ENCODE measurements at regions not wholly inside any gene's neighbourhood (a gene's known extent, or its start where the extent isn't known, plus 50 kb on each side); places are given as distances from the start of the nearest gene placed in this dataset.
"Not testable (repeated sequence)": the region's sequence is repeated elsewhere in the genome, so short reads cannot be mapped to it uniquely, and the experiment has no call there.

DNA sequence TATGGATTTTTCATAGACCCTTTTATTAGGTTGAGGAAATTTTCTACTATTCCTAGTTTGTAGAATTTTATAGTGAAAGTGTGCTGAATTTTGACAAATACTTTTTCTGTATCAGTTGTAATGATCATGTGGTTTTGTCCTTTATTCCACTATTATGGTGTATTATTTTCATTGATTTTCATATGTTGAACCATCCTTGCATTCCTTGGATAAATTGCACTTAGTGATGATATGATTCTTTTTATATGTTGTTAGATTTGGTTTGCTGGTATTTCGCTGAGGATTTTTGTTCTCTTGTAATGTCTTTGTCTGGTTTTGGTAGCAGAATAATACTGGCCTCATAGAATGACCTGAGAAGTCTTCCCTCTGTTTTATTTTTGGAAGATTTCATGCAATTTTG lies 140.6 kb upstream of the CDK6 start:
- DNase-seq (ENCODE audit: extremely low read depth, low read depth): no peak

DNA sequence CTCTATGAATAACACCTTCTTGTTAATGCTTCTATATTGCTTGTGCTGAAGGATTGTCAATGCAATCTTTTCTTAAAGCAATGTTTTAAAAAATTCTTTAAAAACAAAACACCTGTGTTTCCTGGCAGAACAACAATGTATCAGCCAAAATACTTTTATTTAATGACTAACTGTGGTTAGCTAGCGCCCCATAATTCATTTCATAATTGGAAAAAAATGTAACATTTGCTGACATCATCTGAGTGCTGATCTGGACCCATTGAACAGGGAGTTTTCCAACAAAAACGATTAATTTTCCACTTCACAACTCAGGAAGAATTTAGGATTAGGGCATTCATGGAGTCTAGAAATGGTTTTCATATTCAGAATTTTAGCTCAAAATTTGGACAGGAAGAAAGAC lies 137.6 kb upstream of the CDK6 start:
- DNase-seq (ENCODE audit: extremely low read depth, low read depth): no peak

DNA sequence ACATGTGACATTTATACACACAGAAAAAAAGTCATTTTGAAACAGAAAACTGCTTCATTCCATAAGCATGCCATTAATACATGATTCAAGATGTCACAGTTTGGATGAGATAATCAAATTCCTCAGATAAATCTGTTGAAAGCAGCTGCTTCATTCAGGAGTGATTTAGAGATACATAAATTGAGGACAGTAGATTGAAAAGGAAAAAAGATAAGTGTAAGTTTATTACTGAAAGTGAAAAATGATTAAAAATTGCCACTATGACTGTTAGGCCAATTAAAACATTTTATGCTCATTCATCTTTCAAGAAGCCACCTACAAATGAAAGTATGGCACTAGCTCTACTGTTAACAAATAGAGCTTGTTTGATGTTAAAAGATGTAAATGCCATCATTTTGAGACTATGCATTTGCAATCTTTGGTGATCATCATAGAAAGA lies 136.9 kb upstream of the CDK6 start:
- no peak for DNase-seq (ENCODE audit: extremely low read depth, low read depth)

DNA sequence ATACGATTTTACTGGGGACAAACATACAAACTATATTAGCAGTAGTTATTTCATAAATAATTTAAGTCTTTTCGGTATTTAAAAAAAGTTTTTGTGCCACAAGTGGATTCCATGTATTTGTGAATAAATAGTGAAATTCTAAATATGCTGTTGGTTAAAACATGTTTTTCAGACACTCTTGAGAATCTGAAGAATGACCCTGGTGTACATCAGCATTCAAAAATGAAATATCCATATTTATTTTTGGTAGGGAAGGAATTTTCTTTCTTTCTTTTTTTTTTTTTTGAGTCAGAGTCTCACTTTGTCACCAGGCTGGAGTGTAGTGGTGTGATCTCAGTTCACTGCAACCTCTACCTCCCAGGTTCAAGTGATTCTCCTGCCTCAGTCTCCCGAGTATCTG lies 136.1 kb upstream of the CDK6 start:
- DNase-seq (ENCODE audit: extremely low read depth, low read depth): no peak

DNA sequence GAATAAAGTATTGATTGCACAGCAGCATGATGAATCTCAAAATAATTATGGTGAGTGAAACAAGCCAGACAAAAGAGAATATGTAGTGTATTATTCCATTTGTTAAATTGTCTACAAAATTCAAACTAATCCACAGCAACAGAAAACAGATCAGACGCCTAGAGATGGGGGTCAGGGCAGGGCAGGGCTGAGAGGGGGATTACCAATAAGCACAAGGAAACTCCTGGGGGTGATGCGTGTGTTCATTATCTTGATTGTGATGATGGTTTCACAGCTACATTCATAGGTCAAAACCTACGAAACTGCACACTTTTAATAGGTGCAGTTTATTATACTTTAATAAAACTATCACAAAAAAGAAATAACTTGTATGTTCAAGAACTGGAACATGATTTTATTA lies 132.7 kb upstream of the CDK6 start:
- DNase-seq (ENCODE audit: extremely low read depth, low read depth): no peak

DNA sequence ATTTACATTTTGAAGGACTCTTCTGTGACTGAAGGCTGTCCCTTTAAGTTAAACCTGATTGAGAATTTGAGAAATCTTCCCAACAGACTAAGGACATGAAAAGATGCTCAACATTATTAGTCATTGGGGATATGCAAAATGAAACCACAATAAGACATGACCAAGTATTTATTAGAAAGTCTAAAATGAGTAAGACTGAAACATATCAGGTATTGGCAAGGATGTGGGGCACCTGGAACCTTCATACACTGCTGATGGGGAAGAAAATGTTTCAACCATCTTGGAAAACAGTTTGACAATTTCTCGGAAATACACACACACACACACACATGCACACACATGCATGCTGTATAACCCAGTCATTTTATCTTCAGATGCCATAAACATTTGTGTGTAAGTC lies 132.1 kb upstream of the CDK6 start:
- DNase-seq (ENCODE audit: extremely low read depth, low read depth): no peak

DNA sequence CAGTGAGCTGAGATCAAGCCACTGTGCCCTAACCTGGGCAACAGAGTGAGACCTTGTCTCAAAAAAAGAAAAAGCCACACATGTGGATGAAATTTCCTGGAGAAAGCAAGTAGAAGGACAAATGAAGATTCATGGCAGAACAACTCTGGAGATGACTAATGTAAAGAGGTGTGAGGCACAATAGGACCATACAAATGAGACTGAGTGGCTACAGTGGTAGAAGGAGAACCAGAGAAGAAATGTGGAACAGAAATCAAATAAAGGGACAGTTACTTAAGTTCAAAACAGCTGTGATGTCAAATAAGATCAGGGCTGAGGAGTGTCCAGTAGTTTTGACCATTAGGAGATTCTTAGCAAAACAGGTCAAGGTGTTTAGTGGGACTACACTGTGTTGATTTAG lies 130.9 kb upstream of the CDK6 start:
- no peak for DNase-seq (ENCODE audit: extremely low read depth, low read depth)

DNA sequence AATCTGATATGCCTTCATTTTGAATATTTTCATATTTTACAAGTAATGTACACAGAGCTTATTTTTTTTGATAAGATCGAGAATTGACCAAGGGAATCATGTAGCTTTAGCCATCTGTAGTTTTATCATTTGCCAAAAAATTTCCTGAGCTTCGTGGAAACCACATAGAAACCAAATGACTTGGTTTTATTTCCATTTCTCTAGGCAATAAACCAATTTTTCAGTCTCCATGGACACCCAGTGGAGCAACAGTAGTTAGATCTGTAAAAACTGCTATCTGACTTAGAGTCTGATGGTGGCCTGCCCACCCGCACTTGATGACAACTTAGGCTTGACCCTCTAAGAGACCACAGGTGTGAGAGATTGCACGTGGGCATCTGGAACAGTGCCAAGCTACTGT lies 127.8 kb upstream of the CDK6 start:
- no peak for DNase-seq (ENCODE audit: extremely low read depth, low read depth)

DNA sequence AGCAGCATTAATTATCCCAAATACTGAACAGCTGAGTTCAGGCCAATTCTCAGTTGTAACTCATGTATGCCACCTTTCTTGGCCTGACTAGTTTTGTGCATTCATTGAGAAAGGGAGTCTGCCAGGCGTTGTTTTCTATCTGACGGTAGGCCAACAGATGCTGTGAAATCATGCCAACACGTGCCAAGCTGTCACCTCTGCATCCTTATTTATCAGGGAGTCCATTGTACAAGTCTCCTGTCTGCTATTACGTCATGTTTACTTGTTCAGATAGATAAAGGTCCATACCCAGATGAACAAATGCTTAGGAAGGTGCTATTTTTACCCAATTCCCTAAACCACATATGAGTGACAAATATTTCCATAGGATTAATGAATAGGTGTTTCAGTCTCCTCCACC lies 127.2 kb upstream of the CDK6 start:
- no peak for DNase-seq (ENCODE audit: extremely low read depth, low read depth)

DNA sequence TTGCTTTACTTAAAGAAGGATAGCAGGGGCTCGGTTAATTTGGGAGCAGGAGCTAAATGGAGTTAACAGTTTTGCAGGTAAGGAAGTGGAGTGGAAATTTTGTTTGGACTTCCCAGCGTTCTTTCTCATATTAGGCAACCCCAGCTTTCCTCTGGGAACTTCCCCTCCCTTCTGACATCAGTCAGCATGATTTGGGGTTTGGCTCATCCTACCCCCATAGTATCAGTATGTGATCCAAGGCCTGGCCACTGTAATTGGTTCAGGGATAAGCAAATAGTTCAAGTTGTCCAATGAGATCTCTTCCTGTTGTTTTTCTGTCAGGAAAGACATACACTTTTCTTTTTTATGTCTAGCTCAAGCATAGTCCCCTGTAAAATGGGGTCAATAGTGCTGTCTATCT lies 125.6 kb upstream of the CDK6 start:
- no peak for DNase-seq (ENCODE audit: extremely low read depth, low read depth)

DNA sequence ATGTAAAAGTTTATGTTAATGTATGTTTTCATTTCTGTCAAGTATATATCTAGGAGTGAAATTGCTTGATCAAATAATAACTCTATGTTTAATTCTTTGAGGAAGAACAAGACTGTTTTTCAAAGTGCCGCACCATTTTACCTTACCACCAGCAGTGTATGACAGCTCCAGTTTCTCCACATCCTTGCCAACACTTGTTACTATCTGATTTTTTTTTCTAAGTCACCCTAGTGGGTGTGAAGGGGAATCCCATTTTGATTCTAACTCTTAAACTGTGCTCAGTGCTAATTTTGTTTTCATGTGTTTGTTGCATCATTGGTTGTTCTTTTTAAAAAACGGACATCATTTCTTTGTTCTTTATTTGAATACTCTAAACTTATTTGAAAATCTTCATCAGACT lies 120.2 kb upstream of the CDK6 start:
- no peak for DNase-seq (ENCODE audit: extremely low read depth, low read depth)

DNA sequence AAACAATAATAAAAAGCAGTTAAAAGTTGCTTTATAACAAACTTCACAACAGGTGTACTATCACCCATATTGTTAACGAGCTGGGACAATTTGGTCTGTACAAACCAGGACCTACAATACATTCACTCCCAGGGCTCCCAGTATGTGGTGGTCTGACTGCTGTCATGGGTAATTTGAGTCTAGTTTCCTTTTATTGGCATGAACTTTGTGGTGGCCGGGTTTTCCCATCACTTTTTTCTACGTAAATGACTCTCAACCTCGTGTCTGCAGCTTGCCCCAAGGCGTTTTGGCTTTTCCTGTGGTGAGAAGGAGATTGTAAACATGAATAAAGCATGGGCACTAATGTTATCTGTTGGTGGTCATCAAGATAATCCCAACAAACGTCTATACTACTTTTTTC lies 118.7 kb upstream of the CDK6 start:
- DNase-seq (ENCODE audit: extremely low read depth, low read depth): no peak

DNA sequence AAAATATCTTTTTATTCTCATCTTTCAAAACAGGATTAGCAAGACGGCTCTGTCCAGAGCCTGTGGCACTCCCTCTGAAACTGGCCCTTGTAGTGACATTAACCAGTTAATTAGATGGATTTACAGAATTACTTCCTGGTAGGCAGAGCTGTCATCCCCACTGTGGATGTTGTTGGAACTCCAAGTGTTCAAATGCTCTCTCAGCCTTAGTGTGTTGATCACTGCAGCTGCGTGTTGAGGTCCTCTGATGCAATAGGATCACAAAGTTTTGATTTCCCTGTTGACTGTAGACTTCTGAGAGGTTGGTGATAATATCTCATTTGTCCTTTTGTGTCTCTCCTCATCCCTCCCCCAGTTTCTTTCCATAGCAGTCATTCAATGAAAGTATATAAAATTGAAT lies 117.3 kb upstream of the CDK6 start:
- DNase-seq (ENCODE audit: extremely low read depth, low read depth): no peak

DNA sequence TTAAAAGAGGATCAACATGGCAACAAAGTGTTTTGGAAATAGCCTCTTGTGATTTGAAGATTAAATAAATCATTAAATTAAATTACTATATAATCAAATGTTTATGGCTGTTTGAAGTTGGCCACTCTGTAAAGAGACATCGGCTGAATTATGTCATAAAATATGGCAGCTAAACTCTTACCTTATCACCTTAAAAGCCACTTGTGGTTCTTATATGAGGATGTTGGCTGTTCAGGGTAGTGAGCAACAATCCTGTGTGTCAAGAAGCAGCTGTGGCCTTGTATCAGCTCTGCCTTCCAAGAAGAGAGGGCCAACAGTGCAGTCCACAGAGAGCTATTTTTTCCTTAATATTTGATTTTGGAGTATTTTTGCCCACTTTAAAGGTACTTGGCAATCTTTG lies 113.4 kb upstream of the CDK6 start:
- no peak for DNase-seq (ENCODE audit: extremely low read depth, low read depth)

DNA sequence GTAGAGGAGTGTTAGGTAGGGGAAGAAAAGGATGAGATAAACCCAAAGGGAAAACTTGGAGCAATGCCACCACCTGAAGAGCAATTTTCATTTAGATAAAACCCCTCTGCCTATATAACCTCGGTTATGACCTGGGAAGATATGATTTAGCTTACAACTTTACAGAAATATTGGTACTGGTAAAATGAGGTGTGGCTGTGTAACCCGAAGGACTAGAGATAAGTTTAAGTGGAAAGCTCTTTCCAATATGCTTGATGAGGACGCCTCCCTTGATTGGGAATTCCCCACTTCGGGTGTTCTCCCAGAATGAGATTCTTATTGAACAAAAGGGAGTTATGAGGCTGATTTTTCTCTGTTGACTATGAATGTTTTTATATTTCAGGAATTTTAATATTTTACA lies 109.5 kb upstream of the CDK6 start:
- DNase-seq (ENCODE audit: extremely low read depth, low read depth): no peak

DNA sequence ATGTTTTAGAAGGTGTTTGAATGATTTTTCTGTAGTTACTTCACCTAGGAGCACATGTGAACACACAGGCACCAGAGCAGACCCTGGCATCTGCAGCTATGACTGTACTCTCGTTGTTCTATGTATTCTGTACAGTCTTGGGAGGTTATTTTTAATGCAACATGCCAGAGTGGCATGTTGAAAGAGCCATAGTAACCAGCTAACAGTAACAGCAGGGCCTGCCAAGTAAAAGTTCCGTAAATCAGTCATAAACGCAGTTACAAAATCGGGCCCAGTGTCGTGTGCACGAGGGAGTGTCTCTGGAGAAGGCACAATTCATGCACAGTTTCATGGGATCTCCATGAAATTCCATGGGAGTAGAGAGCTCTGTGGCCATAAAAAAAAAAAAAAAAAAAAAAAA lies 108.3 kb upstream of the CDK6 start:
- no peak for DNase-seq (ENCODE audit: extremely low read depth, low read depth)

DNA sequence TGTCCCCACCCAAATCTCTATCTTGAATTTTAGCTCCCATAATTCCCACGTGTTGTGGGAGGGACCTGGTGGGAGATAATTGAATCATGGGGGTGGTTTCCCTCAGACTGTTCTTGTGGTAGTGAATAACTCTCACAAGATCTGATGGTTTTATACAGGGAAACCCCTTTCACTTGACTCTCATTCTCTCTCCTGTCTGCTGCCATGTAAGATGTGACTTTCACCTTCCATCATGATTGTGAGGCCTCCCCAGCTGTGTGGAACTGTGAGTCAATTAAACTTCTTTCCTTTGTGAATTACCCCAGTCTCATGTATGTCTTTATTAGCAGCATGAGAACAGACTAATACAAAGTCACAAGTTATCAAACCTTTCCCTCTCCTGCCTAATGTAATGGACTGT lies 106.3 kb upstream of the CDK6 start:
- not testable (repeated sequence) for DNase-seq (ENCODE audit: extremely low read depth, low read depth)

DNA sequence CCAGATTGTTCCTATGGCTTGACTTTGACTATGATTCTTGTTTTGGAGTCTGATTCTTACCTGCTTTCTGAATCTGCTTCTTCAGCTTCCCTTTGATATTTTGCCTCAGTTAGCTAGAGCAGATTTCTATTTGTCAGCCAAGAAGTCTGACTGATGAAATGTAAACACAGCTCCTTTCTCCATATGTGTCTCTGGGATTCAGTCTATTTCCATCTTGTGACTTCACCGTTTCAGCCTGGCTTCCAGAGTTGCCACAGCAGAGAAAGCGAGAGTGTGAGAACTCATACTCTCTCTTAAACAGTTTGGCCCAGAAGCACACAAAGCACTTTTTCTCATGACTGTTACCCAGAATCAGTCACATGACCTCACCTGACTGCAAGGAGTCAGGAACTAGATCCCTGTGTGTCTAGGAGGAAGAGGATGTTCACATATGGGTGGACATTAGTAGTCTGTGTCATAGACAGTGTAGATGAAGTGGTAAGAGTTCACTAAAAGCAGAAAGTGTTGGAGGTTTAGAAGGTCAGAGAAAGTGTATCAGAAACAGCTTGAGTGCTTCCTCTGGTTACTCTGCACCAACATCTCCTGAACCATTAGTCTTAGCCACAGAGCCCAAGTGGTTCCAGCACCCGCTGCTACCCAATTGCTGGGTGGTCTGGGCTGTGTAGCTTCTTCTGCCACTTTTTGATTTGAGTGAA lies 103.4 kb upstream of the CDK6 start:
- no peak for DNase-seq (ENCODE audit: extremely low read depth, low read depth)

DNA sequence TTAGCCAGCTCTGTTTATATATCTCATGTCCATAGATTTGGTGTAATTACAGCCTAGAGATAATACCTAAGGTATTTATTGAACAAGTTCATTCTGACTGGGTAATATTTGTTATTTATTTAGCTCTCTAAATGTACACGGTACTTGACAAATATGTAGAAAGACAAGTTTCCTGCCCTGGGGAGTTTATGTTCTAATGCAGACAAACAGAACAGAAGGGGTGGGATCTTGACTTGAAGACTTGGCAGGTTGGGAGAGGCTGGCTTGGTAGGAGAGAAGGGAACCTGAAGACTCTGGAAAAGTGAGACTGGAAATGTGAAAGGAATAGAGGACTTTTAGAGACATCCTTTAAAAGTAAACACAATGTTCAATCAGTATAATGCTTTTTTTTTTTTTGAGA lies 97.7 kb upstream of the CDK6 start:
- no peak for DNase-seq (ENCODE audit: extremely low read depth, low read depth)

DNA sequence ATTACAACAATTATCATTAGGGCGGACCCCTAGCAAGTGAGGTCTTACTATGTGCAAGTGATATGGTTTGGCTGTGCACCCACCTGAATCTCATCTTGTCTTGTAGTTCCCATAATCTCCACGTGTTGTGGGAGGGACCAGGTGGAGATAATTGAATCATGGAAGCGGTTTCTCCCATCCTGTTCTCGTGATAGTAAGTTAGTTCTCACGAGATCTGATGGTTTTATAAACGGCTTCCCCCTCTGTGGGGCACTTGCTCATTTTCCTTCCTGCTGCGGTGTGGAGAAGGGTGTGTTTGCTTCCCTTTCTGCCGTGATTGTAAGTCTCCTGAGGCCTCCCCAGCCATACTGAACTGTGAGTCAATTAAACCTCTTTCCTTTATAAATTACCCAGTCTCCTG lies 96.1 kb upstream of the CDK6 start:
- no peak for DNase-seq (ENCODE audit: extremely low read depth, low read depth)

DNA sequence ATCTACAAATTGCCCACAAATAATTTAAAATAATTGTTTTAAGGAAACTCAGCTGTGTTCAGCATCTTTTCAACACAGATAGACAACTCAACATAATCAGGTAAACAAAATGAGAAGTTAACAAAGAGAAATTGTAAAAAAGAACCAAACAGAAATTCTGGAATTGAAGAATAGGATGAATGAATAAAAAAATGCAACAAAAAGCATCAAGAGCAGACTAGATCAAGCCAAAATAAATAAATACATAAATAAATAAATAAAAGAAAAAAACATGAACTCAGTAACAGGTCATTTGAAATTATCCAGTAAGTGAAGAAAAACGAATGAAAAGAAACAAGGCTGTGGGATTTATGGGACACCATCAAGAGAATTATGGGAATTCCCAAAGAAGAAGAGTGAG lies 94.0 kb upstream of the CDK6 start:
- no peak for DNase-seq (ENCODE audit: extremely low read depth, low read depth)

DNA sequence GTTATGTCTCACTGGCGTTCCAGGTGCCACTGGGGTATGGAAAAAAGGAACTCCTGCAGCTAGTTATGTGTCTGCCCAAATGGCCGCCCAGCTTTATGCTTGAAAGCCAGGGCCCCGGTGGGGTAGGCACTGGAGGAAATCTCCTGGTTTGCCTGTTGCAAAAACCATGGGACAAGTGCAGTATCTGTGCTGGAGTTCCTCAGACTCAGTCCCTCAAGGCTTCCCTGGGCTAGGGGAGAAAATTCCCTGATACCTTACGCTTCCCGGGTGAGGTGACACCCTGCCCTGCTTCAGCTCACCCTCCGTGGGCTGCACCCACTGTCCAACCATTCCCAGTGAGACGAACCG lies 90.3 kb upstream of the CDK6 start:
- no peak for DNase-seq (ENCODE audit: extremely low read depth, low read depth)

DNA sequence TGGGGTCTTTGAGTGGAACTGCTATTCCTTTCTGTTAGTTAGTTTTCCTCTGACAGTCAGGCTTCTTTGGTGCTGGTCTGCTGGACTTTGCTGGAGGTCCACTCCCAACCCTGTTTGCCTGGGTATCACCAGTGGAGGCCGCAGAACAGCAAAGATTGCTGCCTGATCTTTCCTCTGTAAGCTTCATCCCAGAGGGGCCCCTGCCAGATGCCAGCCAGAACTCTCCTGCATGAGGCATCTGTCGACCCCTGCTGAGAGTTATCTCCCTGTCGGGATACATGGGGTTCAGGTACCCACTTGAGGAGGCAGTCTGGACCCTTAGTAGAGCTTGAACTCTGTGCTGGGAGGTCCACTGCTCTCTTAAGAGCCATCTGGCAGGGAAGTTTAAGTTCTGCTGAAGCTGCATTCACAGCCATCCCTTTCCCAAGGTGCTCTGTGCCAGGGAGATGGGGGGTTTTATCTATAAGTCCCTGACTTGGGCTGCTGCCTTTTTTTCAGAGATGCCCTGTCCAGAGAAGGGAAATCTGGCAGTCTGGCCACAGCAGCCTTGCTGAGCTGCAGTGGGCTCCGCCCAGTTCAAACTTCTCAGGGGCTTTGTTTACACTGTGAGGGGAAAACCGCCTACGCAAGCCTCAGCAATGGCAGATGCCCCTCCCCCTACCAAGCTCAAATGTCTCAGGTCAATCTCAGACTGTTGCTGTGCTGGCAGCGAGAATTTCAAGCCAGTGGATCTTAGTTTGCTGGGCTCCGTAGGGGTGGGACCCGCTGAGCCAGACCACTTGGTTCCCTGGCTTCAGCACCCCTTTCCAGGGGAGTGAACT lies 89.7 kb upstream of the CDK6 start:
- DNase-seq (ENCODE audit: extremely low read depth, low read depth): no peak
